ENCODE measurements at regions not wholly inside any gene's neighbourhood (a gene's known extent, or its start where the extent isn't known, plus 50 kb on each side); places are given as distances from the start of the nearest gene placed in this dataset.
"Not testable (repeated sequence)": the region's sequence is repeated elsewhere in the genome, so short reads cannot be mapped to it uniquely, and the experiment has no call there.

DNA sequence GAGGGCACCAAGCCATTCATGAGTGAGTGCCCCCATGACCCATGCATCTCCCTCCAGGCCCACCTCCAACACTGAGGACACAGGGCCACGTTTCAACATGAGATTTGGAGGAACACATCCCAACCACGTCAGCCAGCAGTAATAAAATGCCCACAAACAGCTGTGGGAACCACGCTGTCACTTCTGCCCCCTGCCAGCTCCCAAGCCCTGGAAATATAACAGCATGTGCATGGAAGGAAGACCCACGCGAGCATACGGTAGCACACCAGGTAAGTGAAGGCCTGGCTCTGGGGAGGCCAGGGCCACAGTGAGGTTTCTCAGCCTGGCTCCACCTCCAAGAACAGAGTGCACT is 168.9 kb upstream of the PFKP start:
- no peak for TF ChIP-seq CTCF (IDR thresholded peaks at IDR 0.05; ENCODE audit: extremely low read depth, missing control alignments)
- DNase-seq (ENCODE audit: low spot score), result no peak

DNA sequence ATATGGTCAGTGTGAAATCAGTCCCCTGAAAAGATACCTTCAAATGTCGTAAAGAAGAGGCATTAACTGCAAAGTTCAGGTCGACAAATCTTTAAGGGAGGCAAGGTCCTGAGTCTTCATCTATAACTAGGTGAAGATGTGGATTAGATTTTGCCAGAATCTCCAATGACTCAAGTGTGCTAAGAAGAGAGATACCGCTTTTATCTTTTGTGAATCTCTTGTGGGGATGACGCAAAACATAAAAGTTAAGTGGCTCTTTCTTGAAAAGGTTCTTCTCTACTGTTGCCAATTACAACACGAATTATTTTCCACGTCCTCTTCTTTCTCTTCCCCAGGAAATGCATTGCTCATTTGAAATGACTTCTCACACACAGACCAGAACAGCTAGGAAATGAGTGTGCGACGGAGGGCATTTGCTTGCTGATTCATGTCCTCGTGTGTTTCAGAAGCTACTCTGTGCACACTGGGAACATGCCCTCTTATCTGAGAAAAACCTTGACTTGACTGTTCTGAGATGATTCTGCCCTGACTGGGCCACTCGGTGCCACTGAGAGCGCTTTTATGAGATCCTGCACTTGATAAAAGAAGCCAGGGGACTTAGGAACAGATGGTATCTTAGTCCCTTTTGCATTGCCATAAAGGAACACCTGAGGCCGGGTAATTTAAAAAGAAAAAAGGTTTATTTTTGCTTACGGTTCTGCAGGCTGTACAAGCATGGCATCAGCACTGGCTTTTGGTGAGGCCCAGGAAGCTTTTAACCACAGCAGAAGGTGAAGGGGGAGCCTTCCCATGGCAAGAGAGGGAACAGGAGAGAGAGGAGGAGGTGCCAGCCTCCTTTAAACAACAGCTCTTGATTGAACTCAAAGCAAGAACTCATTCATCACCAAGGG is 169.5 kb upstream of the PFKP start:
- TF ChIP-seq CTCF (IDR thresholded peaks at IDR 0.05; ENCODE audit: extremely low read depth, missing control alignments), result no peak
- no peak for DNase-seq (ENCODE audit: low spot score)

DNA sequence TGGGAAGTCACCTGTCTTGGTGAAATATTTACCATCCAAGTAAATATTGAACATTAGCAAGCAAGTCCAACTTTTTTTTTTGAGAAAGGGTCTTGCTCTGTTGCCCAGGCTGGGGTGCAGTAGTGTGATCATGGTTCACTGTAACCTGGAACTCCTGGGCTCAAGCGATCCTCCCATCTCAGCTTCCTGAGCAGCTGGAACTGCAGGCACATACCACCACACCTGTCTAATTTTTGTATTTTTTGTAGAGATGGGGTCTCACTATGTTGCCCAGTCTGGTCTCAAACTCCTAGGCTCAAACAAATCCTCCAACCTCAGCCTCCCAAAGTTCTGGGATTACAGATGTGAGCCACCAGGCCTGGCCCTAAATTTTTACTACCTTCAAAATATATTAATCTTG is 171.0 kb upstream of the PFKP start:
- DNase-seq (ENCODE audit: low spot score), result not testable (repeated sequence)

- DNase-seq (ENCODE audit: low spot score), result no peak
- no peak for TF ChIP-seq CTCF (IDR thresholded peaks at IDR 0.05; ENCODE audit: extremely low read depth, missing control alignments)
These were observed 171.7 kb upstream of the PFKP start for GRCh38 chr10:2895594-2896196.

DNA sequence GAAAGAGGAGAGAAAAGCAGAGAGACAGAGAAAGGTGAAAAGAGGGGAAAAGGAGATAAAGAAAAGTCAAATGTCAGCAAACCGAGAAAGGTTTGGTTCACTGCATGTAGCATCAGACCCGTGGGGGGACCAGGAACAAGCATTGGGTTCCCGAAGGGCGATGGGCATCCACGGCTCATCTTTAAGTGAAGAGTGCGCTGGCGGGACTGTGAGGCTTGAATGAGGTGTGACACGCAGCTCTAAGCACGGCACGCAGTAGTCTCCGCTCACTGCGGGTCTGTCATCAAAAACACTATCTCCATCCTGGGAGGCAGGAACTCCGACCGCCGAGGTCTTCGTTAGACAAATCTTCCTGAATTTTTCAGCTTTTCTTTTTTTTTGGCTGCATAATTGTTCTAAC is 173.4 kb upstream of the PFKP start:
- no peak for DNase-seq (ENCODE audit: low spot score)
- TF ChIP-seq CTCF (IDR thresholded peaks at IDR 0.05; ENCODE audit: extremely low read depth, missing control alignments), result no peak

DNA sequence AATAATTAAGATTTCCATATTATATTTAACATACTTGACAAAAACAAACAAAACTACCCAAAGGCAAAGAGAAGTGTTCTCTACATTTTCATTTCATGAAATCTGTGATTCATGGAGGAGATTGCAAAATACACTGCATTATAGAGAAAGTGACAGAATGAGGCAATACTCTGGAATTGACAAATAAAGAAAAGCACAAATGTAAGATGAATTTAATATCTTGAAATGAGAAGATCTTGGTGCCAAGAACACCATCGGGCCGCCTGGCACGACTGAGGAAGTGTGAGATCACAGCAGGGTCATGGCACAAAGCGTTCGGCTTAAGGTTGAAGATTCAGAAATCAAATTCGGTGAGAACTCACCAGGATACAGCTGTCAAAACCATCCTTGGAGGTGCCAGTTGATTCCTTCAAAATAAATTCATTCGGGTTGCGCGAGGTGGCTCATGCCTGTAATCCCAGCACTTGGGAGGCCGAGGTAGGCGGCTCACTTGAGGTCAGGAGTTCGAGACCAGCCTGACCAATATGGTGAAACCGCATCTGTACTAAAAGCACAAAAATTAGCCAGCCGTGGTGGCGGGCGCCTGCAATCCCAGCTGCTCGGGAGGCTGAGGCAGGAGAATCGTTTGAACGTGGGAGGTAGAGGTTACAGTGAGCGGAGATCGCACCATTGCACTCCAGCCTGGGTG is 174.0 kb upstream of the PFKP start:
- no peak for DNase-seq (ENCODE audit: low spot score)
- TF ChIP-seq CTCF (IDR thresholded peaks at IDR 0.05; ENCODE audit: extremely low read depth, missing control alignments), result no peak

DNA sequence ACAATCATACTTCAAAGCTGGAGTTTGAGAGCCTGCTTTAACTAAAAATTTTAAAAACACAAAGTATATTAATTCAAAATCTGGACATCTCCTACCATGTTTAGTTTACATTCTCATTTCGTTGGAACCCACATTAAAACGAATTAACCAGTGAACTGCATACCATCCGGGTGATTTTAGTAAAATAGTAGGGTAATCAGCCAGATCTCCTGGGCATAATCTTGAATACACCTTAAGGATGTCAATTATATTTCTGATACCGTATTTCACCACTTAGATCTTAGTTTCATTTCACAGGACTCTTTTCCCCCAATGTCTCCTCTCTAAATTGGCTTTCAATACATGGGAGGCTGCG is 175.6 kb upstream of the PFKP start:
- no peak for DNase-seq (ENCODE audit: low spot score)
- no peak for TF ChIP-seq CTCF (IDR thresholded peaks at IDR 0.05; ENCODE audit: extremely low read depth, missing control alignments)

All from GM20000 (cell line).